Adrenal gland (tissue), 5 donors: ENCODE measurements at regions not wholly inside any gene's neighbourhood (a gene's known extent, or its start where the extent isn't known, plus 50 kb on each side); places are given as distances from the start of the nearest gene placed in this dataset.

Experiments used
- POLR2A ChIP-seq, 2 donors: fragments of 450-650 bp; IDR thresholded peaks; one replicate each; pipeline ENCODE4 v1.6.1; 2017; ENCODE audit warnings: antibody characterized with exemption in 2 of 2, mild to moderate bottlenecking in 2 of 2, moderate library complexity in 1 of 2
- TF ChIP-seq, protein P1 (sequence below), 6 experiments: fragments of 450-650 bp in 4 of 6; fragments of 200-600 bp in 2 of 6; sonication (generic) in 1 of 6; IDR thresholded peaks; 1 replicate in 5 of 6; 2 replicates in 1 of 6; pipeline versions ENCODE4 v1.5.1 to v1.8.0; 2016 to 2021; ENCODE audit warnings: antibody characterized with exemption in 6 of 6, mild to moderate bottlenecking in 2 of 6, moderate library complexity in 1 of 6
- donor health status: DM: no; HTN: no; CAD: no.

DNA sequence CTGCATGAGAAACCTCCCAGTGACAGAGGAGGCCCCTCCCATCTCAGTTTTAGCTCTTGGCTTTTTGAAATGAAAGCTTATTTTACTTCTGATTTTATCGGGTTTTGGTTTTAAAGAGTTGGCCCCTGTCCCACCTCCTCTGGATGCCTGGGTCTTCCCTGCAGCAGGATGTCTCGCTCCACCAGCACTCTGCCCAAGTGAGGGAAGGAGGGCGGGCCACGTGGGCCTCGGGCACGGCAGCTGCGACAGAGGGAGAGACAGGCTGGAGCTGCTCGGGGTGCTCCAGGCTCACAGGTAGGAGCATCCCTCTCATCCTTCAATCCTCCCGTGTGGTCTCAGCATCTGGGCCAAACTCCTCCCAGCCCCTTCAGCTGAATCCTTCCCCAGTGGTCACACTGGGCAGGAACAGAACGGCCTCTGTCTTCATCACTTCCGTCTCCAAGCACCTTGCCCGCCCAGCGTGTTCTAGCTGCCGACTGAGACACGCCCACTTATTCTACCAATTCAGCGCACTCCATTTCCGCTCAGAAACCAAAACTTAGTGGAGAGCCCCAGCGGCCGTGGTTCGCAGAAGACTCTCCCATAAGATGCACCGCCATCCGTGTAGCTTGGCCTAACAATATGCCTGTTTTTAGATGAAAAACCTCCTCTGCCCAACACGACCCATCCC lies 222.9 kb downstream of the GLRX3 start:
- TF ChIP-seq, protein P1, sequence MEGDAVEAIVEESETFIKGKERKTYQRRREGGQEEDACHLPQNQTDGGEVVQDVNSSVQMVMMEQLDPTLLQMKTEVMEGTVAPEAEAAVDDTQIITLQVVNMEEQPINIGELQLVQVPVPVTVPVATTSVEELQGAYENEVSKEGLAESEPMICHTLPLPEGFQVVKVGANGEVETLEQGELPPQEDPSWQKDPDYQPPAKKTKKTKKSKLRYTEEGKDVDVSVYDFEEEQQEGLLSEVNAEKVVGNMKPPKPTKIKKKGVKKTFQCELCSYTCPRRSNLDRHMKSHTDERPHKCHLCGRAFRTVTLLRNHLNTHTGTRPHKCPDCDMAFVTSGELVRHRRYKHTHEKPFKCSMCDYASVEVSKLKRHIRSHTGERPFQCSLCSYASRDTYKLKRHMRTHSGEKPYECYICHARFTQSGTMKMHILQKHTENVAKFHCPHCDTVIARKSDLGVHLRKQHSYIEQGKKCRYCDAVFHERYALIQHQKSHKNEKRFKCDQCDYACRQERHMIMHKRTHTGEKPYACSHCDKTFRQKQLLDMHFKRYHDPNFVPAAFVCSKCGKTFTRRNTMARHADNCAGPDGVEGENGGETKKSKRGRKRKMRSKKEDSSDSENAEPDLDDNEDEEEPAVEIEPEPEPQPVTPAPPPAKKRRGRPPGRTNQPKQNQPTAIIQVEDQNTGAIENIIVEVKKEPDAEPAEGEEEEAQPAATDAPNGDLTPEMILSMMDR (IDR thresholded peaks at IDR 0.05) = no peak
- no peak for TF ChIP-seq POLR2A (IDR thresholded peaks at IDR 0.05)
